ENCODE measurements at regions not wholly inside any gene's neighbourhood (a gene's known extent, or its start where the extent isn't known, plus 50 kb on each side); places are given as distances from the start of the nearest gene placed in this dataset.

GRCh38 chr10:104581884-104582601 is 59.0 kb upstream of the SORCS3 start:
- TF ChIP-seq POLR2AphosphoS5 (IDR thresholded peaks at IDR 0.05; ENCODE audit: low read depth, low read length) (no peak), TAF1 (IDR thresholded peaks at IDR 0.05; ENCODE audit: borderline replicate concordance, low read depth, low read length) (no peak), RFX5 (IDR thresholded peaks at IDR 0.05; ENCODE audit: low read length) (no peak), CHD2 (IDR thresholded peaks at IDR 0.05; ENCODE audit: low read length, partially characterized antibody) (no peak), CTCF (IDR thresholded peaks at IDR 0.05) (no peak), MEF2A (IDR thresholded peaks at IDR 0.05; ENCODE audit: borderline replicate concordance, low read depth) (no peak), USF2 (IDR thresholded peaks at IDR 0.05; ENCODE audit: borderline replicate concordance, low read depth, low read length) (no peak), PBX3 (IDR thresholded peaks at IDR 0.05) (0 out of 2 replicates have a peak, but pooled peaks have one; percentile 1)
